Cardiac muscle cell (in vitro differentiated cells and primary cell): ENCODE measurements at regions not wholly inside any gene's neighbourhood (a gene's known extent, or its start where the extent isn't known, plus 50 kb on each side); places are given as distances from the start of the nearest gene placed in this dataset.

Experiments used
- DNase-seq, 2 donors: peaks; one replicate each; pipeline versions ENCODE4 v3.0.0 to v3.0.0-alpha.2; 2010 to 2017; ENCODE audit warnings: low read depth in 1 of 2, low spot score in 1 of 2
- H3K27ac ChIP-seq: fragments of 200-600 bp; sonication (generic); 2 replicates; pipeline ENCODE4 v1.5.1; 2016
- H3K27me3 ChIP-seq: fragments of 200-600 bp; sonication (generic); 2 replicates; pipeline ENCODE4 v1.6.0; 2016; ENCODE audit warnings: control low read depth
- H3K36me3 ChIP-seq: fragments of 200-600 bp; sonication (generic); 2 replicates; pipeline ENCODE4 v1.5.1; 2016; ENCODE audit warnings: control low read depth
- H3K4me1 ChIP-seq: fragments of 200-600 bp; sonication (generic); 2 replicates; pipeline ENCODE4 v1.8.1; 2017; ENCODE audit warnings: low read depth, mild to moderate bottlenecking, mixed run types
- H3K4me3 ChIP-seq: fragments of 200-600 bp; sonication (generic); 2 replicates; pipeline ENCODE4 v1.5.1; 2016; ENCODE audit warnings: mild to moderate bottlenecking
- H3K9me3 ChIP-seq: fragments of 200-600 bp; sonication (generic); 2 replicates; pipeline ENCODE4 v1.5.1; 2017; ENCODE audit warnings: low read depth, mild to moderate bottlenecking, control low read depth
- CTCF ChIP-seq: IDR thresholded peaks from 2 replicates; pipeline ENCODE4 v1.5.1; 2012; ENCODE audit warnings: low read depth, mild to moderate bottlenecking, low read length

- Histone ChIP-seq H3K36me3 (no peaks in the 10 kb centered on the region), H3K4me1 (no peaks in the 10 kb centered on the region), H3K27ac (no peak overlapping the region), H3K27me3 (no peaks in the 10 kb centered on the region), H3K9me3 (no peaks in the 10 kb centered on the region), H3K4me3 (no peak overlapping the region)
- DNase-seq, result no peak
- TF ChIP-seq CTCF, result no peak
These were observed 495.1 kb upstream of the MYT1L start for GRCh38 chr2:2826209-2826551.

GRCh38 chr2:2825516-2826208, 494.6 kb upstream of the MYT1L start:
- H3K36me3 ChIP-seq, result no peaks in the 10 kb centered on the region
- H3K4me3 ChIP-seq, result no peak overlapping the region
- DNase-seq, result no peak
- H3K27me3 ChIP-seq, result no peaks in the 10 kb centered on the region
- H3K4me1 ChIP-seq, result no peaks in the 10 kb centered on the region
- no peak overlapping the region for H3K27ac ChIP-seq
- H3K9me3 ChIP-seq, result no peaks in the 10 kb centered on the region
- TF ChIP-seq CTCF, result no peak

GRCh38 chr2:2825062-2825461, 494.0 kb upstream of the MYT1L start:
- no peak overlapping the region for H3K27ac ChIP-seq
- no peak for DNase-seq
- H3K36me3 ChIP-seq, result no peaks in the 10 kb centered on the region
- no peak for TF ChIP-seq CTCF
- H3K9me3 ChIP-seq, result no peaks in the 10 kb centered on the region
- H3K4me3 ChIP-seq, result no peak overlapping the region
- no peaks in the 10 kb centered on the region for H3K27me3 ChIP-seq
- no peaks in the 10 kb centered on the region for H3K4me1 ChIP-seq

- no peak for DNase-seq
- no peak overlapping the region for H3K27ac ChIP-seq
- no peak overlapping the region for H3K4me3 ChIP-seq
- H3K4me1 ChIP-seq, result no peaks in the 10 kb centered on the region
- H3K27me3 ChIP-seq, result no peaks in the 10 kb centered on the region
- no peaks in the 10 kb centered on the region for H3K36me3 ChIP-seq
- no peak for TF ChIP-seq CTCF
- H3K9me3 ChIP-seq, result no peaks in the 10 kb centered on the region
These were observed 493.5 kb upstream of the MYT1L start for GRCh38 chr2:2824588-2824987.

GRCh38 chr2:2823061-2823753, 492.1 kb upstream of the MYT1L start:
- TF ChIP-seq CTCF, result no peak
- Histone ChIP-seq H3K4me1 (no peaks in the 10 kb centered on the region), H3K9me3 (no peaks in the 10 kb centered on the region), H3K36me3 (no peaks in the 10 kb centered on the region), H3K4me3 (no peak overlapping the region), H3K27ac (no peak overlapping the region), H3K27me3 (no peaks in the 10 kb centered on the region)
- DNase-seq, result no peak
